ENCODE measurements at regions not wholly inside any gene's neighbourhood (a gene's known extent, or its start where the extent isn't known, plus 50 kb on each side); places are given as distances from the start of the nearest gene placed in this dataset.

DNA sequence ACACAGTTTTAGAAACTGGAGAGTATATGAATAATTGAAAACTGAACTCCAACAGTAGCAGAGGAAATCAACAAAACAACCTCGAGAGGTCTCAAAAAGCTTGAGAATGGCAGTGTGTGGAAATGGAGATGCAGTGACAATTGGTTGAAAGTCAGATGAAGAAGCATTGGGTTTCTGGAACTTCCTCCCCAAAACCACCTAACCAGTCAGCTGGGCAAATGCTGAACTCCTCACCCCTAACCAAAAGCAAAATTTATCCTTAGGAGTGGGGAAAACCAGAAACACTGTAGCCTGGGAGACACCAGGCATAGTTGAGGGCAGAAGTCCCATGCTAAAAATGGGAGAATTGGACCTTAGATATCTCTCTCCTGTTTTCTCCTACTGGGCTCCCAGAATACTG lies 109.9 kb downstream of the TANC2 start:
- no peak overlapping the region for H3K4me2 ChIP-seq
- no peaks in the 10 kb centered on the region for H3K27me3 ChIP-seq (ENCODE audit: insufficient read depth, low read depth)
- TF ChIP-seq, protein P1, sequence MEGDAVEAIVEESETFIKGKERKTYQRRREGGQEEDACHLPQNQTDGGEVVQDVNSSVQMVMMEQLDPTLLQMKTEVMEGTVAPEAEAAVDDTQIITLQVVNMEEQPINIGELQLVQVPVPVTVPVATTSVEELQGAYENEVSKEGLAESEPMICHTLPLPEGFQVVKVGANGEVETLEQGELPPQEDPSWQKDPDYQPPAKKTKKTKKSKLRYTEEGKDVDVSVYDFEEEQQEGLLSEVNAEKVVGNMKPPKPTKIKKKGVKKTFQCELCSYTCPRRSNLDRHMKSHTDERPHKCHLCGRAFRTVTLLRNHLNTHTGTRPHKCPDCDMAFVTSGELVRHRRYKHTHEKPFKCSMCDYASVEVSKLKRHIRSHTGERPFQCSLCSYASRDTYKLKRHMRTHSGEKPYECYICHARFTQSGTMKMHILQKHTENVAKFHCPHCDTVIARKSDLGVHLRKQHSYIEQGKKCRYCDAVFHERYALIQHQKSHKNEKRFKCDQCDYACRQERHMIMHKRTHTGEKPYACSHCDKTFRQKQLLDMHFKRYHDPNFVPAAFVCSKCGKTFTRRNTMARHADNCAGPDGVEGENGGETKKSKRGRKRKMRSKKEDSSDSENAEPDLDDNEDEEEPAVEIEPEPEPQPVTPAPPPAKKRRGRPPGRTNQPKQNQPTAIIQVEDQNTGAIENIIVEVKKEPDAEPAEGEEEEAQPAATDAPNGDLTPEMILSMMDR (conservative IDR thresholded peaks at IDR 0.05; ENCODE audit: low read depth, low read length): no peak
- H3K4me3 ChIP-seq (IDR thresholded peaks at IDR 0.05; ENCODE audit: insufficient read depth, low read depth, low read length): no peak overlapping the region
- H3K36me3 ChIP-seq (ENCODE audit: insufficient read depth): no peaks in the 10 kb centered on the region
- H2AFZ ChIP-seq (ENCODE audit: low read depth): no peak overlapping the region
- no peak overlapping the region for H3K27ac ChIP-seq
- no peak overlapping the region for H3K9ac ChIP-seq
- H3K79me2 ChIP-seq (ENCODE audit: insufficient read depth, low read depth): no peaks in the 10 kb centered on the region
- H4K20me1 ChIP-seq (ENCODE audit: insufficient read depth): no peaks in the 10 kb centered on the region
- H3K4me1 ChIP-seq (ENCODE audit: low read depth, poor library complexity, severe bottlenecking): peaks cover 14% of the 10 kb centered on the region

DNA sequence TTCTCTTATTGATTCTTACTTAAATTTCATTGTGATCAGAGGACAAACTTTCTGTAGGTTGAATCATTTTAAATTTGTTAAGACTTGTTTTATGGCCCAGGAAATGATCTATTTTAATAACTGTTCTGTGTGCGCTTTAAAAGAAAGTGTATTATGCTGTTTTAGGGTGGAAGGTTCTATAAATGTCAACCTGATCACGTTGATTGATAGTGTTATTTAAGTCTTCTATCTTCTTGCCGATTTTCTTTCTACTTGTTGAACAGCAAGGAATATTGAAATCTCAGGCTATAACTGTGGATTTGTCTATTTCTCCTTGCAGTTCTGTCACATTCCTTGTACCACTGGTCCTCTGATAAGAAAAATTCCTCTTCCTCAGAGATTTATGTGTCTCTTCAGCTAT lies 112.7 kb downstream of the TANC2 start:
- Histone ChIP-seq H3K79me2 (ENCODE audit: insufficient read depth, low read depth) (no peaks in the 10 kb centered on the region), H3K4me2 (no peak overlapping the region)
- TF ChIP-seq, protein P1 (conservative IDR thresholded peaks at IDR 0.05; ENCODE audit: low read depth, low read length): no peak

DNA sequence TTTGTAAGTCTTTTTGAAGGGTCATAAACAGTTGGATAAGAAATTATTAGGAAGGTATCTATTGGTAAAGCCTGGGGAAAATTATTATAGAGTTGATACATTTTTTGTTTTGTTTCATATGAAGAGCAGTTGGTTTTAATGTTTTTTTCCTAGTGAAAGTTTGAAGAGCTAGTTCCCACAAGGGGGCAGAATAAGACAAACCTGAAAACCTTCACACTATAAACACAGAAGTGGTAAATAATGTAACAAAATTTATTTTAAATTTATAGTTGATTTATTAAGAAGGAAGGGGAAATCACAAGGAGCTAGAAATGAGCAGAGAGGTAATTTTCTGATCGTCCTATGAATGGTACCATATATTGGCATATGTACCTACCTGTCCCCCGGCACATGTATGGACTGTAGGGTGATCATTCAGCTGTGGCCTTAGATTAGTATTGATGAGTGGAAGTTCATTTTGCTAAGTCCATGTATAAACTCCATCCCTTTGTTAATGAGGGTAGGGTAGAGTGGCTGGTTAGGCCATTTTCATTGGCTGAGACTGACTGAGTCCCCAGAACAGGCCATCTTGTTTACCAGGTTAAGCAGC lies 116.3 kb downstream of the TANC2 start:
- no peak overlapping the region for H3K4me2 ChIP-seq
- no peak overlapping the region for H3K4me3 ChIP-seq (IDR thresholded peaks at IDR 0.05; ENCODE audit: insufficient read depth, low read depth, low read length)
- H3K4me1 ChIP-seq (ENCODE audit: low read depth, poor library complexity, severe bottlenecking): no peaks in the 10 kb centered on the region
- no peaks in the 10 kb centered on the region for H3K79me2 ChIP-seq (ENCODE audit: insufficient read depth, low read depth)
- no peaks in the 10 kb centered on the region for H3K36me3 ChIP-seq (ENCODE audit: insufficient read depth)
- H4K20me1 ChIP-seq (ENCODE audit: insufficient read depth): no peaks in the 10 kb centered on the region
- no peak overlapping the region for H2AFZ ChIP-seq (ENCODE audit: low read depth)
- no peak overlapping the region for H3K27ac ChIP-seq
- no peaks in the 10 kb centered on the region for H3K27me3 ChIP-seq (ENCODE audit: insufficient read depth, low read depth)
- TF ChIP-seq, protein P1 (conservative IDR thresholded peaks at IDR 0.05; ENCODE audit: low read depth, low read length): peak; percentile 56
- H3K9ac ChIP-seq: no peak overlapping the region

More for the DNA sequence above, 112.7 kb downstream of the TANC2 start:
- H3K9ac ChIP-seq: no peak overlapping the region
- H4K20me1 ChIP-seq (ENCODE audit: insufficient read depth): no peaks in the 10 kb centered on the region
- no peak overlapping the region for H3K4me3 ChIP-seq (IDR thresholded peaks at IDR 0.05; ENCODE audit: insufficient read depth, low read depth, low read length)
- H2AFZ ChIP-seq (ENCODE audit: low read depth): no peak overlapping the region
- H3K36me3 ChIP-seq (ENCODE audit: insufficient read depth): no peaks in the 10 kb centered on the region
- peaks cover 6% of the 10 kb centered on the region for H3K4me1 ChIP-seq (ENCODE audit: low read depth, poor library complexity, severe bottlenecking)
- no peak overlapping the region for H3K27ac ChIP-seq
- H3K27me3 ChIP-seq (ENCODE audit: insufficient read depth, low read depth): no peaks in the 10 kb centered on the region

DNA sequence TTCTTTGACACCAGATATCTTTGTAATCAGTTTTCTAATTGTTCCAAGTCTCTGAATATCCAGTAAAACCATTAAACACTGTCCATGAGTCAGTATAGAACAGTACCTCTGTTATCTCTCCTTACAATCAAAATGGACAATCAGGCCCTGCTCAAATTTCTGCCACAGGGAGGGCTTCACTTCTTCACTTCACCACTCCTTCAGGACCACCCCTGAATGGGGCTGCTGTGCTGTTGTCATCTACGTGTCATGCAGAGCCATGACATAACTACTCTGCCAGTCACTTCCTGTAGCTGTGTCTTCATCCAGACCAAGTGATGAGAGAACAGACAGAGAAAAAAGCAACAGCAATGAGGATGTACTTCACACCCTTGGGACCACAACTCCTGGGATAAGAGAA lies 116.9 kb downstream of the TANC2 start:
- Histone ChIP-seq H4K20me1 (ENCODE audit: insufficient read depth) (no peaks in the 10 kb centered on the region), H3K27ac (no peak overlapping the region), H3K4me2 (no peak overlapping the region), H3K36me3 (ENCODE audit: insufficient read depth) (no peaks in the 10 kb centered on the region), H3K79me2 (ENCODE audit: insufficient read depth, low read depth) (no peaks in the 10 kb centered on the region), H3K4me3 (IDR thresholded peaks at IDR 0.05; ENCODE audit: insufficient read depth, low read depth, low read length) (no peak overlapping the region), H3K27me3 (ENCODE audit: insufficient read depth, low read depth) (no peaks in the 10 kb centered on the region), H2AFZ (ENCODE audit: low read depth) (no peak overlapping the region), H3K4me1 (ENCODE audit: low read depth, poor library complexity, severe bottlenecking) (no peaks in the 10 kb centered on the region), H3K9ac (no peak overlapping the region)
- TF ChIP-seq, protein P1 (conservative IDR thresholded peaks at IDR 0.05; ENCODE audit: low read depth, low read length): no peak

Measured in KMS-11 (cell line).